ENCODE measurements at regions not wholly inside any gene's neighbourhood (a gene's known extent, or its start where the extent isn't known, plus 50 kb on each side); places are given as distances from the start of the nearest gene placed in this dataset.

GRCh38 chr2:57515366-57515765, 531.2 kb upstream of the VRK2 start:
- Histone ChIP-seq H3K27me3 (replicated peaks in 1 of 4; ENCODE audit: control insufficient read depth in 3 of 4, extremely low read depth in 1 of 4, insufficient read depth in 3 of 4, low read length in 3 of 4) (no peaks in the 10 kb centered on the region), H3K23ac (ENCODE audit: insufficient read length) (no peak overlapping the region), H3K14ac (ENCODE audit: insufficient read length) (no peak overlapping the region), H3K4me3 (ENCODE audit: extremely low read depth in 1 of 4, insufficient read depth in 2 of 4, low read depth in 3 of 4, low read length in 4 of 4) (no peak overlapping the region), H2BK5ac (ENCODE audit: low read depth, low read length) (no peak overlapping the region), H3K4me1 (replicated peaks in 1 of 4; ENCODE audit: control insufficient read depth in 3 of 4, insufficient read depth in 4 of 4, low read length in 3 of 4) (no peaks in the 10 kb centered on the region), H2AFZ (ENCODE audit: low read length) (no peak overlapping the region), H4K5ac (ENCODE audit: insufficient read length, low read depth, low read length) (no peak overlapping the region), H3K9me3 (ENCODE audit: insufficient read depth in 2 of 2, low read depth in 1 of 2, low read length in 1 of 2) (no peaks in the 10 kb centered on the region), H2BK12ac (ENCODE audit: low read depth, low read length) (no peak overlapping the region), H2BK120ac (replicated peaks; ENCODE audit: low read depth, low read length) (no peak overlapping the region), H3K4me2 (ENCODE audit: insufficient read depth in 1 of 2, low read depth in 2 of 2, low read length in 2 of 2) (no peak overlapping the region), H4K8ac (ENCODE audit: extremely low read depth, insufficient read depth, low read length) (no peak overlapping the region), H3K9ac (replicated peaks in 1 of 4; ENCODE audit: extremely low read depth in 1 of 4, low read depth in 3 of 4, low read length in 3 of 4) (no peak overlapping the region), H2AK5ac (ENCODE audit: low read depth, low read length) (no peak overlapping the region), H3K23me2 (ENCODE audit: low read depth, low read length) (no peaks in the 10 kb centered on the region), H4K20me1 (replicated peaks in 1 of 2; ENCODE audit: control insufficient read depth in 1 of 2, insufficient read depth in 2 of 2, low read length in 2 of 2) (no peaks in the 10 kb centered on the region), H3K56ac (replicated peaks; ENCODE audit: insufficient read length, low read depth, low read length) (no peak overlapping the region), H3K79me2 (ENCODE audit: control insufficient read depth in 1 of 2, insufficient read depth in 2 of 2, low read length in 2 of 2) (no peaks in the 10 kb centered on the region), H3K36me3 (ENCODE audit: control insufficient read depth in 2 of 4, insufficient read depth in 4 of 4, low read length in 3 of 4) (no peaks in the 10 kb centered on the region), H2BK15ac (ENCODE audit: low read length) (no peak overlapping the region), H2BK20ac (ENCODE audit: low read length) (no peak overlapping the region), H3K27ac (ENCODE audit: low read depth, low read length) (no peak overlapping the region), H3K18ac (ENCODE audit: extremely low read depth, low read length) (no peak overlapping the region), H4K91ac (replicated peaks; ENCODE audit: insufficient read length, low read length) (no peak overlapping the region), H3K4ac (replicated peaks; ENCODE audit: insufficient read length, low read depth, low read length) (no peak overlapping the region), H3K79me1 (ENCODE audit: low read depth, low read length) (no peaks in the 10 kb centered on the region)
- no peak for DNase-seq (ENCODE audit: low read depth in 1 of 2, low spot score in 2 of 2)
- TF ChIP-seq BACH1 (IDR thresholded peaks at IDR 0.05; ENCODE audit: low read length) (no peak), KDM4A (IDR thresholded peaks at IDR 0.05; ENCODE audit: low read depth, low read length, severe bottlenecking) (no peak), TBP (IDR thresholded peaks at IDR 0.05; ENCODE audit: low read depth, low read length) (no peak), RFX5 (IDR thresholded peaks at IDR 0.05; ENCODE audit: borderline replicate concordance, low read depth, low read length) (no peak), GABPA (IDR thresholded peaks at IDR 0.05; ENCODE audit: borderline replicate concordance, insufficient read depth, low read length) (no peak), EP300 (IDR thresholded peaks at IDR 0.05; ENCODE audit: borderline replicate concordance in 1 of 2, low read depth in 2 of 2, low read length in 2 of 2) (no peak), YY1 (IDR thresholded peaks at IDR 0.05; ENCODE audit: low read depth, low read length) (no peak), RAD21 (IDR thresholded peaks at IDR 0.05 in 1 of 2, conservative IDR thresholded peaks at IDR 0.05 in 1 of 2; ENCODE audit: low read depth in 2 of 2, low read length in 2 of 2) (no peak), NRF1 (IDR thresholded peaks at IDR 0.05; ENCODE audit: low read depth, low read length) (no peak), SIN3A (conservative IDR thresholded peaks at IDR 0.05 in 1 of 2, IDR thresholded peaks at IDR 0.05 in 1 of 2; ENCODE audit: low read depth in 1 of 2, low read length in 2 of 2) (no peak)
- ChIA-PET POLR2A (ENCODE audit: partially characterized antibody) (no interaction called here), CTCF (ENCODE audit: partially characterized antibody) (interaction anchor here (0.6 to 1.3 kb wide), 3 partner anchors 138 to 1330 kb away, joined by 3 to 4 read pairs (median 4); no protein-coding TSS in a partner anchor)
- 61% methylated on average over 3 of the region's 3 CpGs; no CpG with 5 or more reads in 1 of the 2 experiments for WGBS, 2 experiments (ENCODE audit: extremely low coverage in 1 of 2, insufficient coverage in 1 of 2, insufficient read length in 1 of 2, insufficient replicate concordance in 2 of 2, low coverage in 1 of 2, low lambda C conversion rate in 2 of 2, missing lambda C conversion rate in 1 of 2)
- FAIRE-seq: no peak

All from H1 (cell line).